Astrocyte (in vitro differentiated cells and primary cell): ENCODE measurements at regions not wholly inside any gene's neighbourhood (a gene's known extent, or its start where the extent isn't known, plus 50 kb on each side); places are given as distances from the start of the nearest gene placed in this dataset.

Experiments
- EZH2 ChIP-seq: IDR thresholded peaks from 2 replicates; pipeline ENCODE4 v1.6.1; 2012; ENCODE audit warnings: mild to moderate bottlenecking, low read length, inconsistent platforms; ENCODE audit not compliant: insufficient read depth
- TF ChIP-seq, protein P1 (sequence below): IDR thresholded peaks from 2 replicates; pipeline ENCODE4 v1.5.1; 2011; ENCODE audit warnings: low read depth, mild to moderate bottlenecking, inconsistent platforms, low read length, moderate library complexity; ENCODE audit not compliant: insufficient read depth

DNA sequence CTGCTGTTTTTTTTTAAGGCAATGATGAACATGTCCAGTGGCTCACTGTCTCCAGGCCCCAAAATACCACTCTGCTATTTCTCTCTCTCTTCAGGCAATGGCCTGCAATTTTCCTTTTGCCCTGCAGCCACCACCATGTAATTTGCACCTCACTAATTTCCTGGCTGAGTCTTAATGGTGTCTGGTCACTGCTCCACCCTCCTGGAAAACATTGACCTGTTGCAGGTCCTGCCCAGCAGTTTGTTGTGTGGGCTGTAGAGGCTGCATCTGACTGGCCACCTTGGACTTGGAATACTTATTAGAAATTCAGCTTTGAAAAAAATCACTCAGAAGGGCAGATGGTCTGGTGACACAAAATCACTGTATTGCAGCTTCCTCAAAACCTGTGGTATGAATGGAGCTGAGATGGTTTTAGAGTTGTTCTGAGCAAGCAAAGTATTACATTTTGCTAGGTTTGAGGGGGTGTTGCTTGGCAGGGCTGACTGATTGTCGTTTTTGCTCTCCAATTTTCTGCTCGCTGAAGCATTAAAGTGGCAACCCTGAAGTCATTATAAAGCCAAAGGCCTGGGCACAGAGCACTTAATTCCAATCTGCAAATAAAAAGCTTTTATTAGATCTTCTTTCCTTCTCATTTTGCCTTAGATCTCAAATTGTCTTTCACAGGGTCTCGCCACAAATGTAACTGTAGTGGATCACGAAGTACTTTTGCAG lies 134.8 kb downstream of the TMEM174 start:
- TF ChIP-seq, protein P1, sequence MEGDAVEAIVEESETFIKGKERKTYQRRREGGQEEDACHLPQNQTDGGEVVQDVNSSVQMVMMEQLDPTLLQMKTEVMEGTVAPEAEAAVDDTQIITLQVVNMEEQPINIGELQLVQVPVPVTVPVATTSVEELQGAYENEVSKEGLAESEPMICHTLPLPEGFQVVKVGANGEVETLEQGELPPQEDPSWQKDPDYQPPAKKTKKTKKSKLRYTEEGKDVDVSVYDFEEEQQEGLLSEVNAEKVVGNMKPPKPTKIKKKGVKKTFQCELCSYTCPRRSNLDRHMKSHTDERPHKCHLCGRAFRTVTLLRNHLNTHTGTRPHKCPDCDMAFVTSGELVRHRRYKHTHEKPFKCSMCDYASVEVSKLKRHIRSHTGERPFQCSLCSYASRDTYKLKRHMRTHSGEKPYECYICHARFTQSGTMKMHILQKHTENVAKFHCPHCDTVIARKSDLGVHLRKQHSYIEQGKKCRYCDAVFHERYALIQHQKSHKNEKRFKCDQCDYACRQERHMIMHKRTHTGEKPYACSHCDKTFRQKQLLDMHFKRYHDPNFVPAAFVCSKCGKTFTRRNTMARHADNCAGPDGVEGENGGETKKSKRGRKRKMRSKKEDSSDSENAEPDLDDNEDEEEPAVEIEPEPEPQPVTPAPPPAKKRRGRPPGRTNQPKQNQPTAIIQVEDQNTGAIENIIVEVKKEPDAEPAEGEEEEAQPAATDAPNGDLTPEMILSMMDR: no peak
- TF ChIP-seq EZH2: no peak
